Activated naive CD4-positive, alpha-beta T cell treated with anti-CD3 and anti-CD28 coated beads, Interleukin-2, amount 50 U/mL, for 72 hours (primary cell): ENCODE measurements at regions not wholly inside any gene's neighbourhood (a gene's known extent, or its start where the extent isn't known, plus 50 kb on each side); places are given as distances from the start of the nearest gene placed in this dataset.

Experiments
- ATAC-seq, 2 donors: fragments of 150-1000 bp; cut with Tn5 transposase; 2 replicates each; pipeline ENCODE4 v1.10.0; 2021; ENCODE audit warnings: mild to moderate bottlenecking in 2 of 2, moderate library complexity in 2 of 2
- DNase-seq, 2 donors: peaks; one replicate each; pipeline ENCODE4 v3.0.0; 2021 to 2022; ENCODE audit warnings: low spot score in 2 of 2
- H3K27ac Mint-ChIP-seq, 2 donors: one replicate each; pipeline ENCODE4 v1.8.0; 2022; ENCODE audit warnings: mild to moderate bottlenecking in 2 of 2, mixed read lengths in 2 of 2
- H3K36me3 Mint-ChIP-seq, 2 donors: one replicate each; pipeline ENCODE4 v1.8.0; 2022; ENCODE audit warnings: mixed read lengths in 2 of 2
- H3K9me3 Mint-ChIP-seq, 2 donors: one replicate each; pipeline ENCODE4 v1.8.0; 2022; ENCODE audit warnings: mixed read lengths in 2 of 2

DNA sequence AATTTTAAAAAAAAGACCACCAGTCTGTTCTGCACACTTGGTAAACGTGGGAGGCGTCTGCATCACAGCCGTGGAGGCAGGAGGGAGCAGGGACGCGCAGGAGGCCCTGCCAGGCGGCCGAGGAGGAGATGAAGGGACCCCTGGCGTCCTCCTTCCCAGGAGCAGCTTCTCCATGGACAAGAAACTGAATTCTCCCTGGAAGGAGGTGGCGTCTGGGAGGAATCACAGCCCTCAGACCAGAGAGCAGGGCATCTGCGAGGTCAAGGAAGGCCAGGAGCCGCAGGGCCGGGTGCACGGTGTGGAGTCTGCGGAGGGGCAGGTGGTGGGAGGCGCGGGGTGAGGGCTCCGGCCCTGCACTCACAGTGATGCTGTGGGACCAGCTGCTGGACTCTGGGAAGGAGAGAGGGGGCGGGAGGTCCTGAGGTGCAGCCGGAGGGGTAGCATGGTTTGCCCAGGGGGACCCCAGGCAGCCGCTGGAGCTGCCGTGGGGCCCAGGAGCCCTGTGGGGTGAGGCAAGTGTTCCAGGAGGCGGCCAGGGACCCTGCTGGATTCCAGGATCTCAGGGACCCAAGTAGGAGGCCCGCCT lies 73.5 kb upstream of the GALNT9 start:
- H3K27ac Mint-ChIP-seq, result no peak overlapping the region
- no peak for DNase-seq
- no peak for ATAC-seq
- H3K36me3 Mint-ChIP-seq, result no peaks in the 10 kb centered on the region
- no peaks in the 10 kb centered on the region for H3K9me3 Mint-ChIP-seq

DNA sequence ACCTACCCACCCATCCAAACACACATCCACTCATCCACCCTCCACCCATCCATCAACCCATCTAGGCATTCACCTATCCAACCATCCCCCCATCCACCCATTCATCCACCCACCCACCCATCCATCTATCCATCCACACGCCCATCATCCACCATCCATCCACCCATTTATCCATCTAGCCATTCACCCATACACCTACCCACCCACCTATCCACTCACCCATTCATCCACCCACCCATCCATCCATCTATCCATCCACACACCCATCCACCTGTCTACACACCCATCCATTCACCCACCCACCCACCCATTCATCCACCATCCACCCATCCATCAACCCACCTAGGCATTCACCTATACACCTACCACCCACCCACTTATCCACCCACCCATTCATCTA lies 72.6 kb upstream of the GALNT9 start:
- no peaks in the 10 kb centered on the region for H3K36me3 Mint-ChIP-seq
- no peak overlapping the region for H3K27ac Mint-ChIP-seq
- no peaks in the 10 kb centered on the region for H3K9me3 Mint-ChIP-seq
- ATAC-seq (no peak), DNase-seq (no peak)

DNA sequence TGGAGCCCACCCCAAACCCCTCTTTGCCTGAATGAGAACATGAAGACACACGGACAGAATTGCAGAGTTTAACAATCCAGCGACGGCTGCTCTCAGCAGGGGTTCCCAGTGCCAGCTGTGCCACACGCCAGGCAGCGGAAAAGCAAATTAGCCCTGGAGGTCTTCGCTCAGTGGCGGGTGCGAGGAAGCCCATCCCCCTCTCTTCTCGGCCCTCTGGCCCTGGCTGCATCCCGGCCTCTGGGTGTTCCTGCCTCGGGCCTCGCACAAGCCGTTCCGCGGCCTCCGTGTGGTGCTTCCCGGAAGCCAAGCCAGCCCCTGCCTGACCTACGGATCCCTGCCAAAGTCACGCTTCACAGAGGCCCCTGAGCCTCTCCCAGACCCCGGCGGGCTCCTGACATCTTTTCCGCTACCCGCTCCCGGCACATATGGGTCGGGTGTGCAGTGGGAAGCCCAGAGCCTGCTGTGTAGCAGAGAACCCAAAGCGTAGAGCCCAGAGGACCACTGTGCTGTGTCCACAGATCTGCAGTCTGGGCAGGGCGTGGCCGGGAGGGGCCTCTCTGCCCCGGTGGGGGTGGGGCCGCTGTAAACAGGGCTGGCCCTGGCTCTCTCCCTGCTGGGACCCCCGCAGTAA lies 70.7 kb upstream of the GALNT9 start:
- DNase-seq (no peak), ATAC-seq (no peak)
- no peaks in the 10 kb centered on the region for H3K36me3 Mint-ChIP-seq
- no peaks in the 10 kb centered on the region for H3K9me3 Mint-ChIP-seq
- H3K27ac Mint-ChIP-seq, result no peak overlapping the region

DNA sequence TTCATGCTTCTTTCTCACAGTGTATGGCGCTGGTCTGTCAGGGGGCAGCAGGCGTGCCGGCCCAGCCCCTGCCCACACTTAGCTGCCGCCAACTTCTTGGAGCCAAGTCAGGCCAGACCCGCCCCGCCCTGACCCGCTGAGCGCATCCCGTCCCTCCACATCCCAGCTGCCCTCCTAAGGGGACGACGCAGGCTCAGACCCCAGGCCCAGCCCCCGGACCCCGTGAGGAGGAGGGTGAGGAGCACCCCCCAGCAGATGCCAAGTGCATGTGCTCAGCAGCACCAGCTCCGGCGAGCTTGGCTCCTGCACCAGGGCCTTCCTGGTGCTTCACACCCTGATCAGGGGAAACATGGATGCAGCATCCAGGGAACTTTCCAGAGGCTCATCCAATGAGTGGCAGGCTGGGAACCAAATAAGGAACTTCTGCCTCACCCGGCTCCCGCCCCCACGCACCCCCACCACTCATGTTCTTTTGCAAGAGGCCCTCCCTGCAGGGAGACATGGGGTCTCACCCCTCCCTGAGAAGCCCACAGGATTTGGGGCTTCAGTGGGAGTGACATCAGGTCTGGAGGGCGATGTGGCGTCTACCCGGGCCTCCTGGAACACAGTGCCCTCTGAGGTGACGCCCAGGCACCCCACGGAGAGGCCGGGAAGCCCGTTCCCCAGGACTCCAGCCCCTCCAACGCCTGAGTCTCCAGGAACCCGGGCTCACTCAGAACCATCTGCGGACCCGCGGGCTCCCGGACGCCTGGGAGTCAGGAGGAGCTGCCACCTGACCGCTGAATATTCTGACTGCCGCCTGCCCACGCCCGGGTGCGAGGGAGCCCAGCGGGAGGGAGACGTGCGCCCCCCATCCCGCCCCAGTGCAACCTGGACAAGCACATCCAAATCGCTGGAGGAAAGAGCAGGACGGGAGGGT lies 70.0 kb upstream of the GALNT9 start:
- peaks cover 3 to 4% of the 10 kb centered on the region in 2 donors for H3K9me3 Mint-ChIP-seq
- H3K36me3 Mint-ChIP-seq, result no peaks in the 10 kb centered on the region
- no peak for ATAC-seq
- H3K27ac Mint-ChIP-seq, result no peak overlapping the region
- DNase-seq, result no peak

DNA sequence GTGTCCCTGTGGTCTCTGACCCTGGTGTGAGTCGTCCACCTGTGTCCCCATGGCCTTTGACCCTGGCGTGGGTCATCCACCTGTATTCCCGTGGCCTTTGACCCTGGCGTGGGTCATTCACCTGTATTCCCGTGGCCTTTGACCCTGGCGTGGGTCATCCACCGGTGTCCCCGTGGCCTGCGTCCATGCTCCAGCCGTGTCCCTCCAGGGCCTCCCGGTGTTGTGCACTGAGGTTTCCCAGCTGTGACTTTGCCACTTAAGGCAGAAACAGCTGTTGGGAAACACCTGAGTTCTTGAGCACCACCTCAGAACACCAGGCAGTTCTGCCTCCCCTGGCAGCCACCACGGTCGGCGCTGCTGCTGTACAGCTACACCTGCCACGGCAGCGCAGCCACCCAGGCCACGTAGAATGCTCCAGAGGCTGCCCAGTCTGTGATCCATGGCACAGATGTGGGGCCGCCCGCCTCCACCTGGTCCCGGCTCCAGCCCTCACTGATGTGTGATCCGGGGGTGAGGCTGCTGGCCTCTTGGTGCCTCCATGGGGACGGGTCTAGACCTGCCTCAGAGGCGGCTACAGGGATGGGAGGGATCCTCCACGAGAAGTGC lies 69.1 kb upstream of the GALNT9 start:
- Mint-ChIP-seq H3K27ac (no peak overlapping the region), H3K36me3 (no peaks in the 10 kb centered on the region), H3K9me3 (peaks cover 5% of the 10 kb centered on the region in 2 donors)
- peak in 1 of 2 donors; percentile 54 for DNase-seq
- ATAC-seq, result no peak

DNA sequence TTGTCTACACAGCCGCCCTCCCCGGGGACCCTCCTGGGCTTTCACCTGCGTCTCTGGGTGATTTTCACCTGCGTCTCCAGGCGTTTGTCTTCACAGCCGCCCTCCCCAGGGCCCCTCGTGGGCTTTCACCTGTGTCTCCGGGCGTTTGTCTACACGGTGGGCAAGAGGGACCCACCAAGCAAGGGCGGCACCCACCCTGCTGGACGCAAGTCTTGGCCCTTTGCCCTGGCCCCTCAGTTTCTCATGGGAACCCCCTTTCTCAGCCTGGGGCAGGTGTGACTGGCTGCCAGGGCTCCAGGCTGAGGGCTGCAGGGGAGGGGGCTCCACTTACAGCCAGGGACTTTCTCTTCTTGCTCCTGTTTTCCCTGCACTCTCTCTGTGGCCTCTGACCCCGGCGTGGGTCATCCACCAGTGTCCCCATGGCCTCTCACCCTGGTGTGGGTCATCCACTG lies 68.6 kb upstream of the GALNT9 start:
- no peak overlapping the region for H3K27ac Mint-ChIP-seq
- peak in 1 of 2 donors; percentile 50 for DNase-seq
- ATAC-seq, result no peak

DNA sequence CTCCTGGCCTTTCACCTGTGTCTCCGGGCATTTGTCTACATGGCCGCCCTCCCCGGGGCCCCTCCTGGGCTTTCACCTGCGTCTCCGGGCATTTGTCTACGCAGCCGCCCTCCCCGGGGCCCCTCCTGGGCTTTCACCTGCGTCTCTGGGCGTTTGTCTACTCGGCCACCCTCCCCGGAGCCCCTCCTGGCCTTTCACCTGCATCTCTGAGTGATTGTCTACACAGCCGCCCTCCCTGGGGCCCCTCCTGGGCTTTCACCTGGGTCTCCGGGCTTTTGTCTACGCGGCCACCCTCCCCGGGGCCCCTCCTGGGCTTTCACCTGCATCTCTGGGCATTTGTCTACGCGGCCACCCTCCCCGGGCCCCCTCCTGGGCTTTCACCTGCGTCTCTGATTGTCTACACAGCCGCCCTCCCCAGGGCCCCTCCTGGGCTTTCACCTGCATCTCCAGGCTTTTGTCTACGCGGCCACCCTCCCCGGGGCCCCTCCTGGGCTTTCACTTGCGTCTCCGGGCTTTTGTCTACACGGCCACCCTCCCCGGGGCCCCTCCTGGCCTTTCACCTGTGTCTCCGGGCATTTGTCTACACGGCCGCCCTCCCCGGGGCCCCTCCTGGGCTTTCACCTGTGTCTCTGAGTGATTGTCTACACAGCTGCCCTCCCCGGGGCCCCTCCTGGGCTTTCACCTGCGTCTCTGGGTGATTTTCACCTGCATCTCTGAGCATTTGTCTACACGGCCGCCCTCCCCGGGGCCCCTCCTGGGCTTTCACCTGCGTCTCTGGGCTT lies 68.0 kb upstream of the GALNT9 start:
- ATAC-seq, result no peak
- Mint-ChIP-seq H3K27ac (no peak overlapping the region), H3K36me3 (no peaks in the 10 kb centered on the region), H3K9me3 (peaks cover 5% of the 10 kb centered on the region in 2 donors)
- peak in 1 of 2 donors; percentile 7 for DNase-seq

More for the DNA sequence above, 68.6 kb upstream of the GALNT9 start:
- Mint-ChIP-seq H3K9me3 (peaks cover 5% of the 10 kb centered on the region in 2 donors), H3K36me3 (no peaks in the 10 kb centered on the region)

DNA sequence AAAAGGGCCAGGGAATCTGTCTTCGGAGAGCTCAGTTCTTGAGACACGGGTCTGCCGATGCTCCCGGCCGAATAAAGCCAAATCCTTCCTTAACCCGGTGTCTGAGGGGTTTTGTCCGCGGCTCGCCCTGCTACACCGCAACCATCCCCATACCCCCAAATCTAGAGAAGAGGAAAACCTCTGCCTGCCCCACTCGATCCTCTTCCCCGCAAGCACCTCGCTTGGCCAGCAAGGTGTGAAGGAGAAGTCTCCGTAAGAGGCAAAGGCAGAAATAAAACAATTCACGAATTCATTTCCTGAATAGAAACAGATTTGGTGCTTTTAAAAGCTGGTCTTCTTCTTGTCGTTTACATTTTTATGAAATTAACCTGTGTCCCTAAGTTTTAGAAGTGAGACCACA lies 67.3 kb upstream of the GALNT9 start:
- no peaks in the 10 kb centered on the region for H3K36me3 Mint-ChIP-seq
- H3K9me3 Mint-ChIP-seq, result peaks cover 5% of the 10 kb centered on the region in 2 donors
- ATAC-seq (no peak), DNase-seq (peak in 1 of 2 donors; percentile 7)
- no peak overlapping the region for H3K27ac Mint-ChIP-seq

DNA sequence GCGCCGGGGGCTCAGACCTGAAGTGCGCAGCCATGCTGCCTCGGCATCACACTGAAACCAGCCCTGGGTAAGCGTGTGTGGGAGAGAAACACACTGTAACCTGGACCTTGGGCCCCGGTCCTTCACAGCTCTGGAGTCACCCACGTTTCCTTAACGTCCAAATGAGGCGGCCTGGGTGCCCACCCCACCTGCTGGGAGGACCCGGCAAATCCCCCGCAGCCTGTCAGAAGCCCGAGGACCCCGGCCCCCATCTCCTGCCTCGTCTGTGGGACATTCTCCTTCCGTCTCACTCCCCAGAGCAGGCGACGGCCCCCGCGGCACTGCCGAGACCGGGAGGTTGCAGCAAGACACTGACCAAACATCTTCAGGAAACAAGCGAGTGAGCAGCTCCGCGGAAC lies 66.5 kb upstream of the GALNT9 start:
- Mint-ChIP-seq H3K36me3 (no peaks in the 10 kb centered on the region), H3K27ac (no peak overlapping the region), H3K9me3 (peaks cover 5% of the 10 kb centered on the region in 2 donors)
- ATAC-seq, result no peak
- peak in 1 of 2 donors; percentile 44 for DNase-seq

DNA sequence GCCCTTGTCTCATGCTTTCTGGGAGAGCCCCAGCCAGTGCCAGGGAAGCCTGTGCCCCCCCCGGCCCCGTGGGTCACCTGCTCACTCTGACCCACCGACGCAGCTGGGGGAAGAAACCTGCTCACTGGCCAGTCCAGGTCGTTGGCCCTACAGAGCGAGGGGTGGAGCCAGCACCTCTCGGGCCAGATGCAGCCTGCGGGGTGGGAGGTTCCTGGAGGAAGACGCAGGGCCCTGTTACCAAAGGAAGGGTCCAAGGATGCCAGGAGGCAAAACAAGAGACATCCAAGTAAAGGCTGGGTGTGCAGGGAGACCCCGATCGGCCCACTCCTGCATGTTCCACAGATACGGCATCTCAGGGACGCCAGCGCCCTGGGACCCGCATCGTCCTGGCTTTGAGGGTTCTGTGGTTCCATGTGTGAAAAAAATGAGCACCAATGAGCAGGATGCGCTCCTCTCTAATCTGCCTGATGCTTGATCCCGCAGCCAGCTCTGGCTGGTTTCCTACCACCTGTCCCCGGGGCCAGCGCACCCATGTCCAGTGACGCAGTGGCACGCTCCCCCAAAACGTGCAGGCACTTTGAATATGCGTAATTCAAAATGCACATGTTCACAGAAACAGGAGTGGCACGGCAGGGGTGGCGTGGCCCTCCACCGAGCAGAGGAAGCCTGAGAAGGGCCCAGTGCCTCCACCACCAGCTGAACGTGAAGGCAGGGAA lies 66.0 kb upstream of the GALNT9 start:
- DNase-seq, result peak in 1 of 2 donors; percentile 48
- peaks cover 5% of the 10 kb centered on the region in 2 donors for H3K9me3 Mint-ChIP-seq

DNA sequence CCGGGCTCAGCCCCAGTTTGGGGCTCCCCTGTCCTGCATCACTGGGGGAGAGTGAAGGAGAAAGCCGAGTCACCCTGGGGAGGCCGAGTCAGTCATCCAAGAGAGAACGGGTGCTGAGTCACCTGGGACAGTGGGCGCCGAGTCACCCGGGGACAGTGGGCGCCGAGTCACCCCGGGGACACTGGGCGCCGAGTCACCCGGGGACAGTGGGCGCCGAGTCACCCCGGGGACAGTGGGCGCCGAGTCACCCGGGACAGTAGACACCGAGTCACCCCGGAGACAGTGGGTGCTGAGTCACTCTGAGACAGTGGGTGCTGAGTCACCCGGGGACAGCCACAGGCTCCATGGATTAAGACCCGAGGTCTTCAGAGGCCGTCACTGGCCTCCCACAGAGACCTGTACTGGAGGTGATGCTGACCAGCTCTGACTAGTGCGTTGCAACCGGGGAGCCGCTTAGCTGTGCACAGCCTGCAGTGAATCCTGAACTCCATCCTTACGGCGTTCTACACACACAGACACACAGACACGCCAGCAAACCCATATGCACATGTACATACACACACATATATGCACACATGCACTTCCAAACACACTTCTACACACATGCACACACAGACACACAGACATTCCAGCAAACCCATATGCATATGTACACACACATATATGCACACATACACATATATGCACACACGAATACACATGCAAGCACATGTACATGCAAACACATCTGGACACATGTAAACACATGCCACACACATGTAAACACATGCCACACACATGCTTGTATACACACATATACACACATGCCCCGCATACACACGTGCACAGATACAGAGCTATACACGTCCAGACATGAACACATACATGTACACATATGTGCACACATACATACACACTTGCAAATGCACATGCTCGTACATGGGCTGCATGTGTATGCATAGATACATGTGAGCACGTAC lies 64.9 kb upstream of the GALNT9 start:
- peak in 1 of 2 donors; percentile 49 for DNase-seq
- H3K27ac Mint-ChIP-seq, result no peak overlapping the region
- peak in 1 of 2 donors; percentile 54 for ATAC-seq
- H3K9me3 Mint-ChIP-seq, result peaks cover 5% of the 10 kb centered on the region in 2 donors
- H3K36me3 Mint-ChIP-seq, result no peaks in the 10 kb centered on the region

More for the DNA sequence above, 66.0 kb upstream of the GALNT9 start:
- no peak overlapping the region for H3K27ac Mint-ChIP-seq
- H3K36me3 Mint-ChIP-seq, result no peaks in the 10 kb centered on the region
- ATAC-seq, result no peak

DNA sequence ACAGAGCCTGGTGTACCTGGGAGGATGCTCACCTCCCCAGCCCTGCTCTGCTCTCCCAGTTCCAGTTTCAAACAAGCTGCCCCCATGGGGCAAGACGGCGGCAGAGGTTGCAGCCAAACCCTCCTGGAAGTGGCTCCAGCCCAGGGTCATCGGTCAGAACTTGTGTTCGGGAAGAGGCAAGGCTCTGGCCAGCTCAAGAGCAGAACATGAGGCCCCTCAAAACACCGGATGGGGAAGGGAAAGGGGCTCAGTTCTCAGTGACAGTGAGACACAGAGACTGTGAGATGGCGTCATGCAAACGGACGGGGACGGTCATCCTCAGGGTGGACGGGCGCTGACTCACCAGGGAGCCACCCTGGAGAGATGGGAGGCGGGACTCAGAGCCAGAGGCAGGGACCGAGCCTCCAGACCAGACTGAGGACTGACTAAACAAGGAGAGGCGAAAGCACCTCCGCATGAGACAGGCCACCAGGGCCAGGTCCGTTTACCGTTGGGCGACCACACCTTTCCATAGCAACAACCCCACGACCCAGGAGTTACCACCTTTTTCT lies 63.9 kb upstream of the GALNT9 start:
- H3K9me3 Mint-ChIP-seq, result peaks cover 5% of the 10 kb centered on the region in 2 donors
- no peaks in the 10 kb centered on the region for H3K36me3 Mint-ChIP-seq
- ATAC-seq, result no peak
- no peak overlapping the region for H3K27ac Mint-ChIP-seq
- peak in 1 of 2 donors; percentile 39 for DNase-seq

DNA sequence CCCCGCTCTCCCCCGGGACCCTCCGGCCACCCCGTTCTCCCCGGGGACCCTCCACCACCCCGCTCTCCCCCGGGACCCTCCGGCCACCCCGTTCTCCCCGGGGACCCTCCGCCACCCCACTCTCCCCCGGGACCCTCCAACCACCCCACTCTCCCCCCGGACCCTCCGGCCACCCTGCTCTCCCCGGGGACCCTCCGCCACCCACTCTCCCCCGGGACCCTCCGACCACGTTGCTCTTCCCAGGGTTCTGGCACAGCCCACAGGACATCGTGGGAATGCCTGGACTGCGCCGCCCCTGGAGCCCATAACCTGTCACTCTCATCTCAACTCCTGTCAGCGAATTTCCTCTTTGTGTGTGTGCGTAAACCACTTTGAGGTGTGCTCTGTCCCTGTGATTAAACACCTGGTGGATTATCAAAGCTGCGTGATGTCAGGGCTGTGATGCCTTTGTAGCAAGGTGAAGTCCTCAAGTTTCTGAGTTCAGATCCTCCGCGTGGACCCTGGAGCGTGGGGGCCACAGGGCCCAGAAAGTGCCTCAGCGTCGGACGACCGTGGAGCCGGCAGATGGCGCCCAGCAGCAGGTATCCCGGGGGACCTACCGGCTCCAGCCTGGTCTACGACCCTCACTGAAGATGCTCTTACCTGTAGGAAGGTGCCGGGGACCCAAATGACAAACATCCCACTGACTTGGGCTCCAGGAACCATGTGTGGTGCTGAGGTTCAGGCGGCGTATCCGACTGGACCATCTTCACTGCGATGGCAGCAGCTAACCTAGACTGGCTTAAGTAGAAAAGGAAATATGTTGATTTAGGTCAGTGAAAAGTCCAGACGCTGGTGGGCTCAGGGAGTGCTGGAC lies 63.2 kb upstream of the GALNT9 start:
- H3K9me3 Mint-ChIP-seq, result peaks cover 5% of the 10 kb centered on the region in 2 donors
- no peaks in the 10 kb centered on the region for H3K36me3 Mint-ChIP-seq
- ATAC-seq (no peak), DNase-seq (peak in 1 of 2 donors; percentile 33)
- H3K27ac Mint-ChIP-seq, result peak overlapping the region in 1 of 2 donors; percentile 68
